ENCODE measurements at regions not wholly inside any gene's neighbourhood (a gene's known extent, or its start where the extent isn't known, plus 50 kb on each side); places are given as distances from the start of the nearest gene placed in this dataset.

GRCh38 chr5:106610041-106610440 lies 1060.7 kb downstream of the EFNA5 start:
- no peak for TF ChIP-seq TCF12 (IDR thresholded peaks at IDR 0.05; ENCODE audit: low read depth)
- TF ChIP-seq, protein P1, sequence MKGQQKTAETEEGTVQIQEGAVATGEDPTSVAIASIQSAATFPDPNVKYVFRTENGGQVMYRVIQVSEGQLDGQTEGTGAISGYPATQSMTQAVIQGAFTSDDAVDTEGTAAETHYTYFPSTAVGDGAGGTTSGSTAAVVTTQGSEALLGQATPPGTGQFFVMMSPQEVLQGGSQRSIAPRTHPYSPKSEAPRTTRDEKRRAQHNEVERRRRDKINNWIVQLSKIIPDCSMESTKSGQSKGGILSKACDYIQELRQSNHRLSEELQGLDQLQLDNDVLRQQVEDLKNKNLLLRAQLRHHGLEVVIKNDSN (IDR thresholded peaks at IDR 0.05) = no peak
- TF ChIP-seq TAF1 (IDR thresholded peaks at IDR 0.05; ENCODE audit: low read depth) = no peak

DNA sequence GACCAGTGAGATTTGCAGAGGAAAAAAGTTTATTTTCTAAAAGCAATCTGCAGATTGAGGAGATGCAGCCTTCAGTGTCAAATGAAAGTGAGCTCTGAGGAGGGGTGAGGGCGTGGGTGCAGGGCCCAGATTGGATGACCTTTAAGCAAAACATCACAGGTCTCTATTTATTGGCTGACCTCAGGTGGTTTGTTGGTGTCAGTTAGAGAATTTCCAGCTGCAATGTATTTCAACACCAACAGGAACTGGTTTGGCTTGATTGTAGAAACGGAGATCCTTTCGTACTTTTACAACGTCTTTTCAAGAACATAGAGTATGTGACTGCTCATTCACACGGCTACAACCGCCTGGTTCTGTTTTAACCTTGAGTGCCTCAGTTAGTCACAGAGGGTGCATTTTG lies 1069.1 kb downstream of the EFNA5 start:
- TF ChIP-seq TAF1 (IDR thresholded peaks at IDR 0.05; ENCODE audit: low read depth) (no peak), NFIC (IDR thresholded peaks at IDR 0.05) (no peak), ZBTB7A (IDR thresholded peaks at IDR 0.05; ENCODE audit: low read depth) (no peak), TCF12 (IDR thresholded peaks at IDR 0.05; ENCODE audit: low read depth) (no peak), CREB1 (IDR thresholded peaks at IDR 0.05; ENCODE audit: low read depth) (no peak)
- TF ChIP-seq, protein P2, sequence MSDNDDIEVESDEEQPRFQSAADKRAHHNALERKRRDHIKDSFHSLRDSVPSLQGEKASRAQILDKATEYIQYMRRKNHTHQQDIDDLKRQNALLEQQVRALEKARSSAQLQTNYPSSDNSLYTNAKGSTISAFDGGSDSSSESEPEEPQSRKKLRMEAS (IDR thresholded peaks at IDR 0.05) = no peak

- TF ChIP-seq FOXM1 (IDR thresholded peaks at IDR 0.05; ENCODE audit: borderline replicate concordance, low read depth) = no peak
- TF ChIP-seq, protein P3, sequence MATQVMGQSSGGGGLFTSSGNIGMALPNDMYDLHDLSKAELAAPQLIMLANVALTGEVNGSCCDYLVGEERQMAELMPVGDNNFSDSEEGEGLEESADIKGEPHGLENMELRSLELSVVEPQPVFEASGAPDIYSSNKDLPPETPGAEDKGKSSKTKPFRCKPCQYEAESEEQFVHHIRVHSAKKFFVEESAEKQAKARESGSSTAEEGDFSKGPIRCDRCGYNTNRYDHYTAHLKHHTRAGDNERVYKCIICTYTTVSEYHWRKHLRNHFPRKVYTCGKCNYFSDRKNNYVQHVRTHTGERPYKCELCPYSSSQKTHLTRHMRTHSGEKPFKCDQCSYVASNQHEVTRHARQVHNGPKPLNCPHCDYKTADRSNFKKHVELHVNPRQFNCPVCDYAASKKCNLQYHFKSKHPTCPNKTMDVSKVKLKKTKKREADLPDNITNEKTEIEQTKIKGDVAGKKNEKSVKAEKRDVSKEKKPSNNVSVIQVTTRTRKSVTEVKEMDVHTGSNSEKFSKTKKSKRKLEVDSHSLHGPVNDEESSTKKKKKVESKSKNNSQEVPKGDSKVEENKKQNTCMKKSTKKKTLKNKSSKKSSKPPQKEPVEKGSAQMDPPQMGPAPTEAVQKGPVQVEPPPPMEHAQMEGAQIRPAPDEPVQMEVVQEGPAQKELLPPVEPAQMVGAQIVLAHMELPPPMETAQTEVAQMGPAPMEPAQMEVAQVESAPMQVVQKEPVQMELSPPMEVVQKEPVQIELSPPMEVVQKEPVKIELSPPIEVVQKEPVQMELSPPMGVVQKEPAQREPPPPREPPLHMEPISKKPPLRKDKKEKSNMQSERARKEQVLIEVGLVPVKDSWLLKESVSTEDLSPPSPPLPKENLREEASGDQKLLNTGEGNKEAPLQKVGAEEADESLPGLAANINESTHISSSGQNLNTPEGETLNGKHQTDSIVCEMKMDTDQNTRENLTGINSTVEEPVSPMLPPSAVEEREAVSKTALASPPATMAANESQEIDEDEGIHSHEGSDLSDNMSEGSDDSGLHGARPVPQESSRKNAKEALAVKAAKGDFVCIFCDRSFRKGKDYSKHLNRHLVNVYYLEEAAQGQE (IDR thresholded peaks at IDR 0.05; ENCODE audit: low read depth) = no peak
- TF ChIP-seq TCF12 (IDR thresholded peaks at IDR 0.05; ENCODE audit: low read depth) = no peak
- no peak for TF ChIP-seq EP300 (IDR thresholded peaks at IDR 0.05; ENCODE audit: borderline replicate concordance)
- TF ChIP-seq EGR1 (IDR thresholded peaks at IDR 0.05) = no peak
- no peak for TF ChIP-seq RAD21 (IDR thresholded peaks at IDR 0.05; ENCODE audit: low read depth)
- TF ChIP-seq YY1 (IDR thresholded peaks at IDR 0.05; ENCODE audit: low read depth) = no peak
- TF ChIP-seq CEBPB (IDR thresholded peaks at IDR 0.05) = no peak
- no peak for TF ChIP-seq CREB1 (IDR thresholded peaks at IDR 0.05; ENCODE audit: low read depth)
- TF ChIP-seq, protein P1 (IDR thresholded peaks at IDR 0.05) = no peak
Measured at GRCh38 chr5:106600803-106601202, 1069.9 kb downstream of the EFNA5 start.

GRCh38 chr5:106595864-106596263 lies 1074.9 kb downstream of the EFNA5 start:
- TF ChIP-seq ZBTB7A (IDR thresholded peaks at IDR 0.05; ENCODE audit: low read depth) = no peak
- TF ChIP-seq CEBPB (IDR thresholded peaks at IDR 0.05) = no peak
- no peak for TF ChIP-seq TEAD4 (IDR thresholded peaks at IDR 0.05)
- TF ChIP-seq, protein P2 (IDR thresholded peaks at IDR 0.05) = no peak
- TF ChIP-seq EP300 (IDR thresholded peaks at IDR 0.05; ENCODE audit: borderline replicate concordance) = no peak
- TF ChIP-seq TCF12 (IDR thresholded peaks at IDR 0.05; ENCODE audit: low read depth) = no peak
- no peak for TF ChIP-seq YY1 (IDR thresholded peaks at IDR 0.05; ENCODE audit: low read depth)
- TF ChIP-seq TAF1 (IDR thresholded peaks at IDR 0.05; ENCODE audit: low read depth) = no peak
- TF ChIP-seq CREB1 (IDR thresholded peaks at IDR 0.05; ENCODE audit: low read depth) = no peak
- no peak for TF ChIP-seq RAD21 (IDR thresholded peaks at IDR 0.05; ENCODE audit: low read depth)

GRCh38 chr5:106584268-106584667 lies 1086.5 kb downstream of the EFNA5 start:
- TF ChIP-seq EGR1 (IDR thresholded peaks at IDR 0.05) (no peak), TEAD4 (IDR thresholded peaks at IDR 0.05) (no peak), CEBPB (IDR thresholded peaks at IDR 0.05) (no peak)

DNA sequence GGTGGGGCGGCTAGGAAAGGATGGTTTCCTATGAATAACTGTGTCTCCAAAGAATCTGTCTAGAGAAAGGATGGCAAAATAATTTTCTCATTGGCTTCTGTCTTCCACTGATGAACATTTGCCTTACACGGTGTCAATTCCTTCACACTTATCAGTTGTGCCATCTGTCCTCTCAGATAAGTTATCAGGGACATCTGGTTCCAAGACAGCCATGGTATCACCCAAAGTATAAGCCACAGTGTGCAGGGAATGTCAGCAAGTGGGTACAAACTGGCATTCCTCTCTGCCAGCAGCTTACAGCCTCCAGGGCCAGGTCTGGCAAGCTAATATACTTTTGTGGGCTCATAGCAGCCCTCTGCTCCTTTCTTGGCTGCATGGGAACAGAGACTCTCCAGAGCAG lies 1092.0 kb downstream of the EFNA5 start:
- TF ChIP-seq CEBPB (IDR thresholded peaks at IDR 0.05) (no peak), RAD21 (IDR thresholded peaks at IDR 0.05; ENCODE audit: low read depth) (no peak), TCF12 (IDR thresholded peaks at IDR 0.05; ENCODE audit: low read depth) (no peak)
- TF ChIP-seq, protein P3 (IDR thresholded peaks at IDR 0.05; ENCODE audit: low read depth) = no peak

DNA sequence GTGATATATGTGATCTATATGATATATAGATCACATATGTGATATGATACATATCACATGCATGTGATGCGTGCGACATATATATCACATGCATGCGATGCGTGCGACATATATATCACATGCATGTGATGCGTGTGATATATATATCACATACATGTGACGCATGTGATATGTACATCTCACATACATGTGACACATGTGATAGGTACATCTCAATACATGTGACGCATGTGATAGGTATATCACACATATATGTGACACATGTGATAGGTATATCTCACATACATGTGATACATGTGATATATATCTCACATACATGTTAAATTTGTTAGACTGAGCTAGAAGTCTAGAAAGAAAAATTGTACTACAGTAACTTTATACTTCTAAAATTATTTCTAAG lies 1095.9 kb downstream of the EFNA5 start:
- TF ChIP-seq ZBTB7A (IDR thresholded peaks at IDR 0.05; ENCODE audit: low read depth) (no peak), YY1 (IDR thresholded peaks at IDR 0.05; ENCODE audit: low read depth) (no peak), RAD21 (IDR thresholded peaks at IDR 0.05; ENCODE audit: low read depth) (no peak), NFIC (IDR thresholded peaks at IDR 0.05) (no peak), CREB1 (IDR thresholded peaks at IDR 0.05; ENCODE audit: low read depth) (no peak), EGR1 (IDR thresholded peaks at IDR 0.05) (no peak), TAF1 (IDR thresholded peaks at IDR 0.05; ENCODE audit: low read depth) (no peak), FOXM1 (IDR thresholded peaks at IDR 0.05; ENCODE audit: borderline replicate concordance, low read depth) (no peak), TEAD4 (IDR thresholded peaks at IDR 0.05) (no peak), TCF12 (IDR thresholded peaks at IDR 0.05; ENCODE audit: low read depth) (no peak), CEBPB (IDR thresholded peaks at IDR 0.05) (no peak), EP300 (IDR thresholded peaks at IDR 0.05; ENCODE audit: borderline replicate concordance) (no peak)
- TF ChIP-seq, protein P3 (IDR thresholded peaks at IDR 0.05; ENCODE audit: low read depth) = no peak
- TF ChIP-seq, protein P2 (IDR thresholded peaks at IDR 0.05) = no peak
- TF ChIP-seq, protein P1 (IDR thresholded peaks at IDR 0.05) = no peak
